HepG2 (cell line): ENCODE measurements at regions not wholly inside any gene's neighbourhood (a gene's known extent, or its start where the extent isn't known, plus 50 kb on each side); places are given as distances from the start of the nearest gene placed in this dataset.

Source experiments
- ATAC-seq: fragments of 200-7000 bp; cut with Tn5 transposase; 3 replicates; pipeline ENCODE4 v1.9.1; 2020; ENCODE audit warnings: mild to moderate bottlenecking, moderate library complexity
- BruUV-seq: library from RNA; stranded (reverse); fragments of 400-500 nt; replicated peaks from 2 replicates; lab custom pipeline; 2021; lab: Mats Ljungman, UMichigan
- CTCF ChIA-PET: fragments of 300-600 bp; formaldehyde crosslinking; extraction: SDS; loops from one replicate; lab custom pipeline; 2021; ENCODE audit warnings: low total read pairs, inconsistent platforms, low intra/inter-chr PET ratio; lab: Yijun Ruan, JAX
- POLR2A ChIA-PET: fragments of 350-600 bp; sonication (Branson Sonifier 250); formaldehyde crosslinking; loops from one replicate; lab custom pipeline; 2020; ENCODE audit warnings: antibody characterized with exemption, inconsistent platforms; lab: Yijun Ruan, JAX
- DNase-seq: peaks from one replicate; pipeline ENCODE4 v3.0.0-alpha.2; 2015; ENCODE audit warnings: low spot score
- FAIRE-seq: peaks from 3 replicates; lab custom pipeline; 2011; peaks lifted over from hg19 to GRCh38; lab: Jason Lieb, UNC
- H2AFZ ChIP-seq: one replicate; pipeline ENCODE4 v1.6.1; 2011; ENCODE audit warnings: low read length, inconsistent platforms
- H3K27ac ChIP-seq: fragments of 300-600 bp; 3 replicates; pipeline ENCODE4 v1.8.0; 2011; ENCODE audit warnings: mixed run types, mild to moderate bottlenecking, mixed read lengths, low read length, inconsistent platforms; ENCODE audit not compliant: insufficient read depth; ENCODE audit errors: extremely low read length
- H3K27me3 ChIP-seq, 2 experiments: fragments of 200-600 bp in 1 of 2; 2 replicates in 1 of 2; 3 replicates in 1 of 2; pipeline versions ENCODE4 v1.6.0 to v1.8.0; 2011; ENCODE audit warnings: low read length in 2 of 2, mild to moderate bottlenecking in 2 of 2, moderate library complexity in 2 of 2, inconsistent platforms in 1 of 2; ENCODE audit not compliant: insufficient read depth in 2 of 2, control insufficient read depth in 1 of 2
- H3K36me3 ChIP-seq, 2 experiments: fragments of 200-600 bp in 1 of 2; replicated peaks in 1 of 2; 2 replicates in 1 of 2; 3 replicates in 1 of 2; pipeline versions ENCODE4 v1.5.1 to v1.8.0; 2011; ENCODE audit warnings: low read length in 2 of 2, inconsistent platforms in 1 of 2; ENCODE audit not compliant: insufficient read depth in 2 of 2, control insufficient read depth in 1 of 2
- H3K4me1 ChIP-seq: 2 replicates; pipeline ENCODE4 v1.5.1; 2012; ENCODE audit warnings: low read length, inconsistent platforms; ENCODE audit not compliant: insufficient read depth
- H3K4me2 ChIP-seq: 2 replicates; pipeline ENCODE4 v1.6.0; 2011; ENCODE audit warnings: low read depth, low read length, inconsistent platforms
- H3K4me3 ChIP-seq, 3 experiments: fragments of 200-600 bp in 1 of 3; sonication (generic), shearing (Covaris generic) in 1 of 3; replicated peaks in 1 of 3; 2 replicates each; pipeline ENCODE4 v1.5.1; 2011 to 2016; ENCODE audit warnings: low read length in 3 of 3, inconsistent platforms in 2 of 3, low read depth in 2 of 3, mild to moderate bottlenecking in 2 of 3, control low read depth in 1 of 3, mixed read lengths in 1 of 3; ENCODE audit not compliant: insufficient read depth in 1 of 3
- H3K79me2 ChIP-seq: one replicate; pipeline ENCODE4 v1.6.1; 2011; ENCODE audit warnings: low read length, inconsistent platforms; ENCODE audit not compliant: insufficient read depth
- H3K9ac ChIP-seq: 2 replicates; pipeline ENCODE4 v1.6.0; 2011; ENCODE audit warnings: mild to moderate bottlenecking, low read depth, low read length, inconsistent platforms; ENCODE audit not compliant: insufficient read depth
- H3K9me3 ChIP-seq: 2 replicates; pipeline ENCODE4 v1.5.1; 2012; ENCODE audit warnings: mild to moderate bottlenecking, low read length
- H4K20me1 ChIP-seq: 2 replicates; pipeline ENCODE4 v1.6.0; 2011; ENCODE audit warnings: inconsistent platforms, mild to moderate bottlenecking, low read length, moderate library complexity; ENCODE audit not compliant: insufficient read depth
- CREB1 ChIP-seq, 2 experiments: fragments of 450-650 bp in 1 of 2; IDR thresholded peaks; 2 replicates each; pipeline ENCODE4 v1.6.1; 2016 to 2017; ENCODE audit warnings: control low read depth in 1 of 2, mild to moderate bottlenecking in 1 of 2, missing compliant biosample characterization in 1 of 2, missing genetic modification characterization in 1 of 2
- DPF2 ChIP-seq: sonication (generic); formaldehyde crosslinking; IDR thresholded peaks from 2 replicates; pipeline ENCODE4 v1.4.0; 2020; ENCODE audit warnings: mild to moderate bottlenecking, low read depth, missing genetic modification reagents, borderline replicate concordance
- KLF16 ChIP-seq, 2 experiments: sonication (generic) in 1 of 2; formaldehyde crosslinking in 1 of 2; IDR thresholded peaks; 2 replicates each; pipeline versions ENCODE4 v1.6.1 to v1.8.0; 2016 to 2023; ENCODE audit warnings: missing genetic modification reagents in 2 of 2, missing compliant biosample characterization in 1 of 2
- MAZ ChIP-seq, 2 experiments: sonication (generic) in 1 of 2; formaldehyde crosslinking in 1 of 2; IDR thresholded peaks; 2 replicates each; pipeline versions ENCODE4 v1.5.0 to v1.6.1; 2012 to 2020; ENCODE audit warnings: low read depth in 2 of 2, mild to moderate bottlenecking in 2 of 2, borderline replicate concordance in 1 of 2, improper control_type of control experiment in 1 of 2, low read length in 1 of 2, missing genetic modification reagents in 1 of 2, moderate library complexity in 1 of 2
- NCOR1 ChIP-seq: fragments of 200-600 bp; sonication (generic); IDR thresholded peaks from 2 replicates; pipeline ENCODE4 v1.7.0; 2017; ENCODE audit warnings: antibody characterized with exemption, low read length, borderline replicate concordance
- NFRKB ChIP-seq: fragments of 450-650 bp; IDR thresholded peaks from 2 replicates; pipeline ENCODE4 v1.6.1; 2017
- RFXAP ChIP-seq: sonication (generic); formaldehyde crosslinking; IDR thresholded peaks from 2 replicates; pipeline ENCODE4 v1.4.0; 2020; ENCODE audit warnings: missing genetic modification reagents, borderline replicate concordance
- SOX13 ChIP-seq, 3 experiments: fragments of 450-650 bp in 1 of 3; sonication (generic) in 1 of 3; formaldehyde crosslinking in 1 of 3; IDR thresholded peaks in 2 of 3; conservative IDR thresholded peaks in 1 of 3; 2 replicates each; pipeline versions ENCODE4 v1.5.0 to v1.6.1; 2016 to 2020; ENCODE audit warnings: antibody characterized with exemption in 1 of 3, mild to moderate bottlenecking in 1 of 3, missing compliant biosample characterization in 1 of 3, missing genetic modification reagents in 1 of 3, moderate library complexity in 1 of 3
- SPEN ChIP-seq: sonication (generic); formaldehyde crosslinking; IDR thresholded peaks from 2 replicates; pipeline ENCODE4 v1.5.1; 2020; ENCODE audit warnings: low read depth, mild to moderate bottlenecking, missing genetic modification reagents
- TFE3 ChIP-seq: IDR thresholded peaks from 2 replicates; pipeline ENCODE4 v1.6.1; 2016
- ZBTB8A ChIP-seq: sonication (generic); formaldehyde crosslinking; IDR thresholded peaks from 2 replicates; pipeline ENCODE4 v1.4.0; 2020; ENCODE audit warnings: mild to moderate bottlenecking, low read depth, missing genetic modification reagents, borderline replicate concordance
- ZFP36L1 ChIP-seq: sonication (generic); formaldehyde crosslinking; IDR thresholded peaks from 2 replicates; pipeline ENCODE4 v1.8.0; 2022; ENCODE audit warnings: mild to moderate bottlenecking, missing genetic modification reagents, moderate library complexity
- ZNF10 ChIP-seq: sonication (generic); formaldehyde crosslinking; IDR thresholded peaks from 2 replicates; pipeline ENCODE4 v1.4.0; 2020; ENCODE audit warnings: mild to moderate bottlenecking, low read depth, missing genetic modification reagents, borderline replicate concordance
- ZNF12 ChIP-seq: sonication (generic); formaldehyde crosslinking; IDR thresholded peaks from 2 replicates; pipeline ENCODE4 v1.5.0; 2020; ENCODE audit warnings: missing genetic modification reagents
- WGBS: methylation state at CpG from one replicate; pipeline ENCODE4 v1.1.6; 2017; ENCODE audit warnings: low lambda C conversion rate; 5-methylcytosine and 5-hydroxymethylcytosine counted together
- in situ Hi-C: cut with HindIII; loops from 2 replicates; pipeline ENCODE4 v1.10.0; 2017; ENCODE audit warnings: low pct_unique_long_range_greater_than_20kb; ENCODE audit not compliant: extremely low pct_ligation_motif_present
- intact Hi-C: fragments of 100-400 bp; cut with micrococcal nuclease; formaldehyde crosslinking; loops from one replicate; pipeline ENCODE4 v1.10.0; 2022; ENCODE audit not compliant: unreplicated experiment
- TF ChIP-seq, protein P1 (sequence below): sonication (generic); formaldehyde crosslinking; IDR thresholded peaks from 2 replicates; pipeline ENCODE4 v1.5.1; 2020; ENCODE audit warnings: missing genetic modification reagents, mild to moderate bottlenecking, borderline replicate concordance

DNA sequence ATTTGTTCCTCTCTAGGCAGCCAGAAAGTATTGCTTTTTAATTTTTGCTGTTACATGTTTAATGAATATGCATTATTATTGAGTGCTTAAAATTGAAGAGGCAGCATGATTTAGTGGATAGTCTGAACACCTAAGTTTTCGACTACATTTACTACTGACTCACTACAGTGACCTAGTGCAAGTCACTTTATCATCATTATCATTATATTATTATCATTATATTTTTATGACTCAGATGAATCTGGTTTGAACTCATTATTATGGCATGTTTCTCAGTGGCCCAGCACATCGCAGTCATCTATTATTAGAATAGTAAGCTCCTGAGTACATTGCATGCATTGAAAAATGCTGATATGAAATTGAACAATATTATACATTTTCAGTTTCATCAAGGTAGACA, 351.2 kb upstream of the PRR20A start:
- WGBS, result 3% methylated on average over 2 of the region's 2 CpGs
- DNase-seq, result no peak
- in situ Hi-C loops, result no loop called here

DNA sequence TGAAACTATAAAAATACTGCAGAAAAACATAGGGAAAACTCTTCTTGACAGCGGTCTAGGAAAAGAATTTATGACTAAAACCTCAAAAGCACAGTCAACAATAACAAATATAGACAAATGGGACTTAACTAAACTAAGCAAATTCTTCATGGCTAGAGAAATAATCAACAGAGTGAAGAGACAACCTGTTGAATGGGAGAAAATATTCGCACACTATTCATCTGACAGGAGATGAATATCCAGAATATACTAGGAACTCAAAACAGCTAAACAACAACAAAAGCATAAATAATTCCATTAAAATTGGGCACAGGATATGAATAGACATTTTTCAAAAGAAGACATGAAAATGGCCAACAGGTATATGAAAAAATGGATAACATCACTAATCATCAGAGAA, 303.6 kb upstream of the PRR20A start:
- no TSS peak for BruUV-seq
- Histone ChIP-seq H3K36me3 (no peaks in the 10 kb centered on the region), H2AFZ (no peak overlapping the region), H3K27ac (no peak overlapping the region), H3K27me3 (no peaks in the 10 kb centered on the region), H3K9ac (no peak overlapping the region), H3K4me3 (no peak overlapping the region), H4K20me1 (no peaks in the 10 kb centered on the region), H3K4me1 (no peaks in the 10 kb centered on the region), H3K79me2 (no peaks in the 10 kb centered on the region), H3K9me3 (peaks cover 65% of the 10 kb centered on the region), H3K4me2 (no peak overlapping the region)
- ATAC-seq (no peak), DNase-seq (no peak), FAIRE-seq (no peak)
- WGBS, result 10% methylated on average over 2 of the region's 2 CpGs
- in situ Hi-C loops (no loop called here), intact Hi-C loops (no loop called here)
- CTCF ChIA-PET, result no interaction called here
- POLR2A ChIA-PET, result no interaction called here
- TF ChIP-seq SOX13 (IDR thresholded peaks at IDR 0.05) (no peak), SOX13 (CRISPR knock-in tag; conservative IDR thresholded peaks at IDR 0.05 in 1 of 2, IDR thresholded peaks at IDR 0.05 in 1 of 2) (no peak), MAZ (IDR thresholded peaks at IDR 0.05; ENCODE audit: borderline replicate concordance, low read depth, low read length) (no peak), MAZ (CRISPR knock-in tag; IDR thresholded peaks at IDR 0.05; ENCODE audit: low read depth) (no peak), ZNF12 (CRISPR knock-in tag) (no peak), ZNF10 (CRISPR knock-in tag) (no peak), ZFP36L1 (CRISPR knock-in tag) (no peak), NCOR1 (no peak), KLF16 (CRISPR knock-in tag; IDR thresholded peaks at IDR 0.05) (no peak), DPF2 (CRISPR knock-in tag) (no peak), RFXAP (CRISPR knock-in tag) (no peak), SPEN (CRISPR knock-in tag) (no peak)
- TF ChIP-seq, protein P1, sequence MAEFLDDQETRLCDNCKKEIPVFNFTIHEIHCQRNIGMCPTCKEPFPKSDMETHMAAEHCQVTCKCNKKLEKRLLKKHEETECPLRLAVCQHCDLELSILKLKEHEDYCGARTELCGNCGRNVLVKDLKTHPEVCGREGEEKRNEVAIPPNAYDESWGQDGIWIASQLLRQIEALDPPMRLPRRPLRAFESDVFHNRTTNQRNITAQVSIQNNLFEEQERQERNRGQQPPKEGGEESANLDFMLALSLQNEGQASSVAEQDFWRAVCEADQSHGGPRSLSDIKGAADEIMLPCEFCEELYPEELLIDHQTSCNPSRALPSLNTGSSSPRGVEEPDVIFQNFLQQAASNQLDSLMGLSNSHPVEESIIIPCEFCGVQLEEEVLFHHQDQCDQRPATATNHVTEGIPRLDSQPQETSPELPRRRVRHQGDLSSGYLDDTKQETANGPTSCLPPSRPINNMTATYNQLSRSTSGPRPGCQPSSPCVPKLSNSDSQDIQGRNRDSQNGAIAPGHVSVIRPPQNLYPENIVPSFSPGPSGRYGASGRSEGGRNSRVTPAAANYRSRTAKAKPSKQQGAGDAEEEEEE (CRISPR knock-in tag), result no peak

More for the DNA sequence above, 351.2 kb upstream of the PRR20A start:
- intact Hi-C loops, result no loop called here
- Histone ChIP-seq H2AFZ (no peak overlapping the region), H3K79me2 (no peaks in the 10 kb centered on the region), H3K27ac (no peak overlapping the region), H3K4me2 (no peak overlapping the region), H3K27me3 (no peaks in the 10 kb centered on the region), H4K20me1 (no peaks in the 10 kb centered on the region), H3K4me3 (no peak overlapping the region), H3K36me3 (no peaks in the 10 kb centered on the region), H3K9ac (no peak overlapping the region), H3K4me1 (no peaks in the 10 kb centered on the region), H3K9me3 (peaks cover 50% of the 10 kb centered on the region)
- FAIRE-seq (no peak), ATAC-seq (no peak)
- TF ChIP-seq CREB1 (IDR thresholded peaks at IDR 0.05) (no peak), CREB1 (CRISPR knock-in tag; IDR thresholded peaks at IDR 0.05) (no peak), ZBTB8A (no peak), TFE3 (CRISPR knock-in tag) (no peak), NFRKB (no peak)
- ChIA-PET POLR2A (no interaction called here), CTCF (no interaction called here)
- no TSS peak for BruUV-seq
